Caco-2 (cell line): ENCODE measurements at regions not wholly inside any gene's neighbourhood (a gene's known extent, or its start where the extent isn't known, plus 50 kb on each side); places are given as distances from the start of the nearest gene placed in this dataset.

Experiments
- BruUV-seq: library from RNA; stranded (reverse); fragments of 400-500 nt; replicated peaks from 2 replicates; lab custom pipeline; 2021; lab: Mats Ljungman, UMichigan
- CTCF ChIA-PET: fragments of 300-600 bp; sonication (Branson Sonifier 250); formaldehyde crosslinking; loops from one replicate; lab custom pipeline; 2022; ENCODE audit warnings: antibody characterized with exemption; lab: Charles Lee
- POLR2A ChIA-PET: fragments of 300-600 bp; sonication (Branson Sonifier 250); formaldehyde crosslinking; loops from one replicate; lab custom pipeline; 2022; ENCODE audit warnings: antibody characterized with exemption; lab: Charles Lee
- DNase-seq, 2 experiments: peaks; one replicate each; pipeline versions ENCODE4 v3.0.0 to v3.0.0-alpha.2; 2020 to 2022
- H3K27me3 ChIP-seq: replicated peaks from 2 replicates; pipeline ENCODE4 v1.6.0; 2011; ENCODE audit warnings: low read length; ENCODE audit not compliant: control insufficient read depth, insufficient read depth
- H3K36me3 ChIP-seq: 2 replicates; pipeline ENCODE4 v1.5.1; 2011; ENCODE audit warnings: low read length; ENCODE audit not compliant: control insufficient read depth, insufficient read depth
- H3K4me1 ChIP-seq: fragments of 250-450 bp; sonication (Bioruptor Pico); 2 replicates; pipeline ENCODE4 v1.5.1; 2020; ENCODE audit warnings: mild to moderate bottlenecking
- H3K4me3 ChIP-seq: 2 replicates; pipeline ENCODE4 v1.5.1; 2011; ENCODE audit warnings: low read depth, mild to moderate bottlenecking, control low read depth, low read length
- H3K9me3 ChIP-seq: fragments of 250-450 bp; sonication (Bioruptor Pico); 2 replicates; pipeline ENCODE4 v1.5.1; 2020; ENCODE audit warnings: mild to moderate bottlenecking, moderate library complexity
- H3K27ac Mint-ChIP-seq: one replicate; pipeline ENCODE4 v1.8.0; 2022; ENCODE audit warnings: mixed read lengths; ENCODE audit not compliant: unreplicated experiment
- H3K27me3 Mint-ChIP-seq: one replicate; pipeline ENCODE4 v1.8.0; 2022; ENCODE audit warnings: mixed read lengths; ENCODE audit not compliant: insufficient read depth, unreplicated experiment
- H3K36me3 Mint-ChIP-seq: one replicate; pipeline ENCODE4 v1.8.0; 2022; ENCODE audit warnings: mild to moderate bottlenecking, mixed read lengths; ENCODE audit not compliant: insufficient read depth, unreplicated experiment
- H3K4me1 Mint-ChIP-seq: one replicate; pipeline ENCODE4 v1.8.0; 2022; ENCODE audit warnings: low read depth, mixed read lengths; ENCODE audit not compliant: unreplicated experiment
- H3K4me3 Mint-ChIP-seq: one replicate; pipeline ENCODE4 v1.8.0; 2022; ENCODE audit warnings: mild to moderate bottlenecking, moderate library complexity, mixed read lengths; ENCODE audit not compliant: unreplicated experiment
- H3K9me3 Mint-ChIP-seq: one replicate; pipeline ENCODE4 v1.8.0; 2022; ENCODE audit warnings: mixed read lengths; ENCODE audit not compliant: unreplicated experiment
- CTCF ChIP-seq, 2 experiments: fragments of 200-600 bp in 1 of 2; IDR thresholded peaks; 1 replicate in 1 of 2; 2 replicates in 1 of 2; pipeline versions ENCODE4 v1.5.1 to v1.8.0; 2011 to 2022; ENCODE audit warnings: antibody characterized with exemption in 1 of 2, control low read depth in 1 of 2, inconsistent platforms in 1 of 2, low read depth in 1 of 2, low read length in 1 of 2, mild to moderate bottlenecking in 1 of 2, moderate library complexity in 1 of 2; ENCODE audit not compliant: insufficient read depth in 1 of 2, severe bottlenecking in 1 of 2, unreplicated experiment in 1 of 2
- intact Hi-C: fragments of 100-400 bp; cut with micrococcal nuclease; formaldehyde crosslinking; loops from one replicate; pipeline ENCODE4 v1.10.0; 2022; ENCODE audit not compliant: unreplicated experiment

GRCh38 chrX:33726281-33727160 is 405.6 kb downstream of the FAM47A start:
- H3K4me3 ChIP-seq = no peak overlapping the region
- Mint-ChIP-seq H3K27ac (no peak overlapping the region), H3K27me3 (no peaks in the 10 kb centered on the region), H3K36me3 (no peaks in the 10 kb centered on the region), H3K4me3 (no peak overlapping the region), H3K4me1 (no peaks in the 10 kb centered on the region), H3K9me3 (no peaks in the 10 kb centered on the region)
- intact Hi-C loops = no loop called here
- BruUV-seq = no TSS peak
- no peaks in the 10 kb centered on the region for H3K36me3 ChIP-seq
- no peak for DNase-seq
- H3K4me1 ChIP-seq = no peaks in the 10 kb centered on the region
- POLR2A ChIA-PET = no interaction called here
- H3K27me3 ChIP-seq = no peaks in the 10 kb centered on the region
- CTCF ChIA-PET = no interaction called here
- TF ChIP-seq CTCF (IDR thresholded peaks at IDR 0.05; ENCODE audit: insufficient read depth in 1 of 2, low read depth in 1 of 2, low read length in 1 of 2, severe bottlenecking in 1 of 2, unreplicated experiment in 1 of 2) = no peak
- no peaks in the 10 kb centered on the region for H3K9me3 ChIP-seq

GRCh38 chrX:33725535-33726210 is 406.4 kb downstream of the FAM47A start:
- intact Hi-C loops = no loop called here

More at GRCh38 chrX:33725535-33726210, 406.4 kb downstream of the FAM47A start:
- H3K4me3 ChIP-seq = no peak overlapping the region
- no peaks in the 10 kb centered on the region for H3K4me1 ChIP-seq
- Mint-ChIP-seq H3K36me3 (no peaks in the 10 kb centered on the region), H3K27me3 (no peaks in the 10 kb centered on the region), H3K4me3 (peak overlapping the region; percentile 49), H3K9me3 (no peaks in the 10 kb centered on the region), H3K4me1 (no peaks in the 10 kb centered on the region), H3K27ac (no peak overlapping the region)
- H3K36me3 ChIP-seq = no peaks in the 10 kb centered on the region
- no peaks in the 10 kb centered on the region for H3K9me3 ChIP-seq
- CTCF ChIA-PET = no interaction called here
- no peak for DNase-seq
- no peak for TF ChIP-seq CTCF (IDR thresholded peaks at IDR 0.05; ENCODE audit: insufficient read depth in 1 of 2, low read depth in 1 of 2, low read length in 1 of 2, severe bottlenecking in 1 of 2, unreplicated experiment in 1 of 2)
- no peaks in the 10 kb centered on the region for H3K27me3 ChIP-seq
- BruUV-seq = no TSS peak
- POLR2A ChIA-PET = no interaction called here
